NT2/D1 (cell line): ENCODE measurements at regions not wholly inside any gene's neighbourhood (a gene's known extent, or its start where the extent isn't known, plus 50 kb on each side); places are given as distances from the start of the nearest gene placed in this dataset.

Experiments used
- YY1 ChIP-seq: IDR thresholded peaks from 2 replicates; pipeline ENCODE4 v1.6.1; 2011; ENCODE audit not compliant: insufficient read length, insufficient read depth
- ZNF274 ChIP-seq: IDR thresholded peaks from 2 replicates; pipeline ENCODE4 v1.6.1; 2011; ENCODE audit warnings: mild to moderate bottlenecking, low read depth, low read length

DNA sequence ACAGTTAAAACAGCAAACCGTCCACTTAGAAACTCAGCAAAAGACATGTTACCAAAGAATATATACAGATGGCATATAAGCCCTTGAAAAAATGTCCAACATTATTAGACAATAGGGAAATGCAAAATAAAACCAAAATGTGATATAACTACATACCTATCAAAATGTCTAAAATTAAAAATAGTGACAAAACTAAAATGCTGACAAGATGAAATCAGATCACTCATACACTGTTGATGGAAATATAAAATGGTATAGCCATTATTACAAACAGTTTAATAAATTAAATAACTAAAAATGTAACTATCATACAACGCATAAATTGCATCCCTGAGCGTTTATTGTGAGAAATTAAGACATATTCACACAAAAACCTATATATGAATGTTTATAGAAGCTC lies 939.7 kb upstream of the ZWINT start:
- TF ChIP-seq ZNF274: no peak
- no peak for TF ChIP-seq YY1
